H1 (cell line): ENCODE measurements at regions not wholly inside any gene's neighbourhood (a gene's known extent, or its start where the extent isn't known, plus 50 kb on each side); places are given as distances from the start of the nearest gene placed in this dataset.

Source experiments
- BACH1 ChIP-seq: IDR thresholded peaks from 2 replicates; pipeline ENCODE4 v1.6.1; 2012; ENCODE audit warnings: low read length, improper control_type of control experiment
- CTCF ChIP-seq, 3 experiments: IDR thresholded peaks; 1 replicate in 2 of 3; 2 replicates in 1 of 3; pipeline versions ENCODE4 v1.5.1 to v1.6.1; 2011; ENCODE audit warnings: low read length in 3 of 3, mild to moderate bottlenecking in 3 of 3, inconsistent platforms in 2 of 3, low read depth in 1 of 3, moderate library complexity in 1 of 3; ENCODE audit not compliant: insufficient read depth in 1 of 3; ENCODE audit errors: control extremely low read depth in 1 of 3
- EP300 ChIP-seq, 2 experiments: IDR thresholded peaks; 1 replicate in 1 of 2; 2 replicates in 1 of 2; pipeline ENCODE4 v1.6.1; 2011 to 2012; ENCODE audit warnings: low read depth in 2 of 2, low read length in 2 of 2, mild to moderate bottlenecking in 2 of 2, borderline replicate concordance in 1 of 2, inconsistent platforms in 1 of 2, moderate library complexity in 1 of 2
- MAFK ChIP-seq: IDR thresholded peaks from 2 replicates; pipeline ENCODE4 v1.6.1; 2012; ENCODE audit warnings: low read depth, mild to moderate bottlenecking, improper control_type of control experiment, low read length
- RNF2 ChIP-seq: fragments of 200-900, 300-1000 bp; sonication (generic); IDR thresholded peaks from 2 replicates; pipeline ENCODE4 v1.7.1; 2016; ENCODE audit warnings: borderline replicate concordance, low read depth, mild to moderate bottlenecking, antibody characterized with exemption, low read length; ENCODE audit not compliant: poor library complexity, severe bottlenecking; ENCODE audit errors: missing control alignments
- YY1 ChIP-seq: IDR thresholded peaks from 2 replicates; pipeline ENCODE4 v1.6.1; 2011; ENCODE audit warnings: low read depth, mild to moderate bottlenecking, low read length

DNA sequence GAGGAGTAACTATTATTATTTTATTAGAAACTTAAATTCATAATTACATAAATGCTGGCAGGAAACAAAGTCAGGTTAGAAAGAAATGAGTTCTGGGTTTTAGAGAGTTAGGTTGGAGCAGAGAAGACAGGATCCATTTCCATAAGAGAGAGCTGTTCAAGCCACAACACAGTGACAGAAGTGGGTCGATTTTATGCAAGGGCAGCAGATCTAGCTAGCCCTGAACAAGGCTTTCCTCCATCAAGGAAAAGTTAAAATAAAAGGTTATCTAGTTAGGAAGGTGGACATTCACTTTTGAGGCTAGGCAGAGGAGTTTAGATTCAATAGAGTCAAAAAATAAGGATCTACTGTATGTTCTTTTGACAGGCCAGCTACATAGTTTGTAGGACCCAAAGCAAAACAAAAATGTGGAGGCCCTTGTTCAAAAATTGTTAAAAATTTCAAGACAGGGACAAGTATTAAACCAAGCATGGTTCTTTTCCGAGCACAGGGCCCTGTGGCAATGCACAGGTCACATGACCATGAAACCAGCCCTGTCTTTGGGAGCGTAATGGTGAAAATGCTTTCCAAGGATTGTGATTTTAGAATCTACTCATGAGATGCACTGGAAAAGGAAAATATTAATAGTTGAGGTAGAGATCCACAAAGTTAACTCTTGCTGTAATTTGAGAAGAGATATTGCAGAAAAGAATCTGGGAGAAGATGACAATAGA, 91.2 kb upstream of the CREB1 start:
- TF ChIP-seq MAFK (no peak), BACH1 (no peak), EP300 (IDR thresholded peaks at IDR 0.05; ENCODE audit: borderline replicate concordance in 1 of 2, low read depth in 2 of 2, low read length in 2 of 2) (no peak), CTCF (IDR thresholded peaks at IDR 0.05; ENCODE audit: control extremely low read depth in 1 of 3, insufficient read depth in 1 of 3, low read depth in 1 of 3, low read length in 3 of 3) (no peak), YY1 (no peak), RNF2 (no peak)
